GM12878 (cell line): ENCODE measurements at regions not wholly inside any gene's neighbourhood (a gene's known extent, or its start where the extent isn't known, plus 50 kb on each side); places are given as distances from the start of the nearest gene placed in this dataset.

ENCODE experiments used
- ATAC-seq: fragments of 200-7000 bp; cut with Tn5 transposase; 3 replicates; pipeline ENCODE4 v1.9.1; 2020; ENCODE audit warnings: mild to moderate bottlenecking, moderate library complexity
- BruUV-seq: library from RNA; stranded (reverse); fragments of 400-500 nt; replicated peaks from 2 replicates; lab custom pipeline; 2021; lab: Mats Ljungman, UMichigan
- CTCF ChIA-PET: fragments of 300-600 bp; sonication (Branson Sonifier 250); formaldehyde crosslinking; extraction: SDS; loops from one replicate; lab custom pipeline; 2021; ENCODE audit warnings: inconsistent platforms; lab: Yijun Ruan, JAX
- POLR2A ChIA-PET: fragments of 350-600 bp; formaldehyde crosslinking; extraction: SDS; loops from one replicate; lab custom pipeline; 2021; ENCODE audit warnings: inconsistent platforms; lab: Charles Lee
- RAD21 ChIA-PET: fragments of 300-600 bp; sonication (Branson Sonifier 250); formaldehyde crosslinking; loops from one replicate; lab custom pipeline; 2023; ENCODE audit warnings: antibody characterized with exemption; ENCODE audit not compliant: unreplicated experiment; lab: Charles Lee
- SMC1A ChIA-PET: fragments of 300-600 bp; sonication (Branson Sonifier 250); formaldehyde crosslinking; loops from one replicate; lab custom pipeline; 2023; ENCODE audit not compliant: unreplicated experiment, uncharacterized antibody; lab: Charles Lee
- DNase-seq: peaks from one replicate; pipeline ENCODE4 v3.0.0-alpha.2; 2011; ENCODE audit warnings: low read depth, low spot score
- FAIRE-seq: peaks from 3 replicates; lab custom pipeline; 2011; peaks lifted over from hg19 to GRCh38; lab: Jason Lieb, UNC
- H2AFZ ChIP-seq: 2 replicates; pipeline ENCODE4 v1.6.0; 2011; ENCODE audit warnings: low read depth, low read length, control low read depth; ENCODE audit not compliant: control insufficient read depth
- H3K27ac ChIP-seq: 2 replicates; pipeline ENCODE4 v1.5.1; 2011; ENCODE audit warnings: control low read depth; ENCODE audit not compliant: control insufficient read depth, insufficient read depth
- H3K27me3 ChIP-seq, 2 experiments: replicated peaks in 1 of 2; 2 replicates each; pipeline versions ENCODE4 v1.6.0 to v1.6.1; 2011; ENCODE audit warnings: low read length in 1 of 2; ENCODE audit not compliant: control insufficient read depth in 2 of 2, insufficient read depth in 2 of 2
- H3K36me3 ChIP-seq, 2 experiments: 2 replicates each; pipeline ENCODE4 v1.5.1; 2011; ENCODE audit warnings: low read length in 1 of 2; ENCODE audit not compliant: control insufficient read depth in 2 of 2, insufficient read depth in 2 of 2
- H3K4me1 ChIP-seq: 2 replicates; pipeline ENCODE4 v1.6.1; 2011; ENCODE audit warnings: mild to moderate bottlenecking, low read length, moderate library complexity, mixed read lengths; ENCODE audit not compliant: control insufficient read depth, insufficient read depth
- H3K4me2 ChIP-seq: 2 replicates; pipeline ENCODE4 v1.6.0; 2011; ENCODE audit warnings: control low read depth; ENCODE audit not compliant: control insufficient read depth, insufficient read depth
- H3K4me3 ChIP-seq: fragments of 200-600 bp; sonication (generic); 2 replicates; pipeline ENCODE4 v1.5.1; 2016
- H3K79me2 ChIP-seq: 2 replicates; pipeline ENCODE4 v1.6.0; 2011; ENCODE audit warnings: low read length; ENCODE audit not compliant: control insufficient read depth, insufficient read depth
- H3K9ac ChIP-seq: 2 replicates; pipeline ENCODE4 v1.8.0; 2011; ENCODE audit warnings: low read length, control low read depth, mixed read lengths; ENCODE audit not compliant: control insufficient read depth, insufficient read depth
- H3K9me3 ChIP-seq: replicated peaks from 3 replicates; pipeline ENCODE4 v1.5.1; 2011; ENCODE audit warnings: mild to moderate bottlenecking, low read length; ENCODE audit not compliant: control insufficient read depth, insufficient read depth
- H4K20me1 ChIP-seq: 2 replicates; pipeline ENCODE4 v1.6.0; 2011; ENCODE audit not compliant: control insufficient read depth, insufficient read depth
- CEBPZ ChIP-seq: fragments of 150-350 bp; IDR thresholded peaks from 2 replicates; pipeline ENCODE4 v1.6.1; 2016; ENCODE audit warnings: low read depth, low read length
- NR2C2 ChIP-seq: IDR thresholded peaks from 2 replicates; pipeline ENCODE4 v1.6.1; 2011; ENCODE audit warnings: borderline replicate concordance, low read depth; ENCODE audit not compliant: control insufficient read depth, insufficient read length
- PBX3 ChIP-seq: IDR thresholded peaks from 2 replicates; pipeline ENCODE4 v1.6.1; 2011; ENCODE audit warnings: mild to moderate bottlenecking, low read depth, low read length, moderate library complexity; ENCODE audit not compliant: insufficient replicate concordance
- SMC3 ChIP-seq: IDR thresholded peaks from 2 replicates; pipeline ENCODE4 v1.6.1; 2011; ENCODE audit warnings: low read length, improper control_type of control experiment, borderline replicate concordance
- SUPT20H ChIP-seq: IDR thresholded peaks from 2 replicates; pipeline ENCODE4 v1.6.1; 2011; ENCODE audit warnings: low read depth, mild to moderate bottlenecking, low read length, moderate library complexity, borderline replicate concordance; ENCODE audit not compliant: control insufficient read depth
- ZNF274 ChIP-seq: IDR thresholded peaks from one replicate; pipeline ENCODE4 v1.8.0; 2011; ENCODE audit not compliant: insufficient read length, insufficient read depth
- WGBS: methylation state at CpG from one replicate; pipeline ENCODE4 v1.1.6; 2016; ENCODE audit warnings: low lambda C conversion rate; ENCODE audit not compliant: insufficient replicate concordance, insufficient coverage; ENCODE audit errors: missing lambda C conversion rate; 5-methylcytosine and 5-hydroxymethylcytosine counted together
- in situ Hi-C: fragments of 300-500 bp; cut with MboI; formaldehyde crosslinking; loops from 9 replicates; pipeline ENCODE4 v1.14.3; 2018; ENCODE audit warnings: mixed read lengths
- intact Hi-C: fragments of 100-400 bp; cut with micrococcal nuclease; formaldehyde crosslinking; loops from one replicate; pipeline ENCODE4 v1.14.2; 2022; ENCODE audit not compliant: unreplicated experiment

GRCh38 chr6:144400321-144400720, 115.2 kb downstream of the UTRN start (continued):
- TF ChIP-seq SUPT20H (no peak), PBX3 (no peak)

- ChIA-PET POLR2A (no interaction called here), SMC1A (interaction anchor here (1.1 to 1.8 kb wide), 2 partner anchors 8 to 15 kb away, joined by 3 to 4 read pairs; no protein-coding TSS in a partner anchor), RAD21 (no interaction called here), CTCF (interaction anchor here (0.8 to 1.1 kb wide), 2 partner anchors 10 to 128 kb away, joined by 3 to 4 read pairs; no protein-coding TSS in a partner anchor)
- Histone ChIP-seq H3K27me3 (no peaks in the 10 kb centered on the region), H3K36me3 (no peaks in the 10 kb centered on the region; a peak in 2 of 4 replicates), H3K27ac (no peak overlapping the region), H3K9ac (no peak overlapping the region), H3K4me1 (no peaks in the 10 kb centered on the region), H3K9me3 (peaks cover 9% of the 10 kb centered on the region), H3K4me3 (no peak overlapping the region), H3K4me2 (no peak overlapping the region), H3K79me2 (peaks cover 2% of the 10 kb centered on the region), H2AFZ (no peak overlapping the region), H4K20me1 (no peaks in the 10 kb centered on the region)
- ATAC-seq (no peak), FAIRE-seq (no peak), DNase-seq (no peak)
- 92% methylated on average over 13 of the region's 13 CpGs for WGBS
- in situ Hi-C loops: no loop called here
- no peak for TF ChIP-seq CEBPZ
- TF ChIP-seq SMC3: no peak
- no peak for TF ChIP-seq ZNF274
- TF ChIP-seq NR2C2: no peak
- BruUV-seq: no TSS peak
- intact Hi-C loops: no loop called here
Observed at GRCh38 chr6:144401736-144402733, 116.9 kb downstream of the UTRN start.
